Fibroblast of the aortic adventitia (primary cell): ENCODE measurements at regions not wholly inside any gene's neighbourhood (a gene's known extent, or its start where the extent isn't known, plus 50 kb on each side); places are given as distances from the start of the nearest gene placed in this dataset.

ENCODE experiments used
- DNase-seq: peaks from one replicate; pipeline ENCODE4 v3.0.0-alpha.2; 2010; ENCODE audit warnings: low read depth
- H3K4me3 ChIP-seq: 2 replicates; pipeline ENCODE4 v1.5.1; 2011; ENCODE audit warnings: low read depth, mild to moderate bottlenecking, control low read depth, low read length, moderate library complexity
- CTCF ChIP-seq: IDR thresholded peaks from 2 replicates; pipeline ENCODE4 v1.5.1; 2011; ENCODE audit warnings: mild to moderate bottlenecking, low read length, control low read depth, inconsistent platforms; ENCODE audit not compliant: insufficient read depth

GRCh38 chr3:94665922-94666321 lies 603.1 kb downstream of the NSUN3 start:
- no peak for DNase-seq
- H3K4me3 ChIP-seq, result no peak overlapping the region
- TF ChIP-seq CTCF, result no peak

- TF ChIP-seq CTCF, result no peak
- DNase-seq, result no peak
Measured at GRCh38 chr3:94671078-94671477, 608.2 kb downstream of the NSUN3 start.

GRCh38 chr3:94673876-94674275 lies 611.0 kb downstream of the NSUN3 start:
- TF ChIP-seq CTCF, result no peak
- DNase-seq, result no peak
- no peak overlapping the region for H3K4me3 ChIP-seq

More at GRCh38 chr3:94671078-94671477, 608.2 kb downstream of the NSUN3 start:
- no peak overlapping the region for H3K4me3 ChIP-seq

- no peak for TF ChIP-seq CTCF
- H3K4me3 ChIP-seq, result no peak overlapping the region
- no peak for DNase-seq
Measured at GRCh38 chr3:94686208-94686607, 623.3 kb downstream of the NSUN3 start.

GRCh38 chr3:94693997-94694640 lies 631.3 kb downstream of the NSUN3 start:
- no peak overlapping the region for H3K4me3 ChIP-seq
- TF ChIP-seq CTCF, result no peak
- DNase-seq, result no peak

- no peak for TF ChIP-seq CTCF
- no peak overlapping the region for H3K4me3 ChIP-seq
- DNase-seq, result no peak
Measured at GRCh38 chr3:94694894-94695293, 632.0 kb downstream of the NSUN3 start.

GRCh38 chr3:94704467-94704866 lies 641.6 kb downstream of the NSUN3 start:
- TF ChIP-seq CTCF, result no peak
- H3K4me3 ChIP-seq, result no peak overlapping the region
- no peak for DNase-seq
